Prostate gland (tissue), 2 donors: ENCODE measurements at regions not wholly inside any gene's neighbourhood (a gene's known extent, or its start where the extent isn't known, plus 50 kb on each side); places are given as distances from the start of the nearest gene placed in this dataset.

Experiments
- CTCF ChIP-seq, 4 experiments: fragments of 200-600 bp in 2 of 4; fragments of 450-650 bp in 2 of 4; sonication (generic) in 2 of 4; IDR thresholded peaks; 1 replicate in 3 of 4; 2 replicates in 1 of 4; pipeline ENCODE4 v1.5.1; 2016 to 2019; ENCODE audit warnings: antibody characterized with exemption in 4 of 4, mild to moderate bottlenecking in 2 of 4, moderate library complexity in 2 of 4
- POLR2A ChIP-seq: fragments of 450-650 bp; IDR thresholded peaks from one replicate; pipeline ENCODE4 v1.6.1; 2016; ENCODE audit warnings: antibody characterized with exemption, mild to moderate bottlenecking
- POLR2AphosphoS5 ChIP-seq: sonication (generic); formaldehyde crosslinking; IDR thresholded peaks from one replicate; pipeline ENCODE4 v1.6.1; 2017; ENCODE audit warnings: antibody characterized with exemption

GRCh38 chr18:38525039-38525438, 959.4 kb upstream of the CELF4 start:
- TF ChIP-seq CTCF (IDR thresholded peaks at IDR 0.05): no peak
- no peak for TF ChIP-seq POLR2A
- no peak for TF ChIP-seq POLR2AphosphoS5
